ENCODE measurements at regions not wholly inside any gene's neighbourhood (a gene's known extent, or its start where the extent isn't known, plus 50 kb on each side); places are given as distances from the start of the nearest gene placed in this dataset.

DNA sequence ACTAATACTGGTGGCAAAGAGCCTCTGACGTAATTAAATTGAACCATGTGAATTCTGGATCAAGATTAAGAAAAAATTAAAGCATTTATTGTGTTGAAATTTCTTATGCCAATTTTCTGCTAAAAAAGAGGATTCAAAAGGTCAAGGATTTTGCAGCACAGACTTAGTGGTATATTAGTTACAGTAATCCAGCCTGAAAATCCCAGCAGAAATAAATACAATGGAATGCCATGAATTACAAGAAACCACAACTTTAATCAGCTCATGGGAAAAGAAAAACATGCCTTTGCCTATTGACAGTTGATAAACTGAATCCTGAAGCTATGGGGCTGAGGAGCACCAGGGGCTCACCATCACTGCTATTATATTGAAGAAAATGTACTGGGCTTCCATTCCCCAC lies 114.8 kb upstream of the SATB2 start:
- H3K4me3 ChIP-seq (ENCODE audit: low read length in 2 of 2), result no peak overlapping the region
- ATAC-seq (ENCODE audit: low FRiP score) (no peak), DNase-seq (no peak)
- H3K9me3 ChIP-seq (ENCODE audit: control insufficient read depth, low read length), result no peaks in the 10 kb centered on the region
- no peaks in the 10 kb centered on the region for H3K27me3 ChIP-seq (ENCODE audit: control insufficient read depth in 1 of 2, insufficient read depth in 2 of 2, low read length in 1 of 2)
- no peak overlapping the region for H3K27ac ChIP-seq (ENCODE audit: low read depth in 1 of 2, low read length in 2 of 2)
- no peaks in the 10 kb centered on the region for H3K4me1 ChIP-seq (ENCODE audit: control insufficient read depth in 1 of 2, insufficient read depth in 2 of 2, low read length in 2 of 2)
- intact Hi-C loops (cut with DNase I), result no loop called here
- WGBS, 2 donors, result 74 to 80% methylated on average over 1 of the region's 1 CpG
- no peaks in the 10 kb centered on the region for H3K36me3 ChIP-seq (ENCODE audit: control insufficient read depth in 1 of 2, insufficient read depth in 2 of 2, low read length in 1 of 2)

DNA sequence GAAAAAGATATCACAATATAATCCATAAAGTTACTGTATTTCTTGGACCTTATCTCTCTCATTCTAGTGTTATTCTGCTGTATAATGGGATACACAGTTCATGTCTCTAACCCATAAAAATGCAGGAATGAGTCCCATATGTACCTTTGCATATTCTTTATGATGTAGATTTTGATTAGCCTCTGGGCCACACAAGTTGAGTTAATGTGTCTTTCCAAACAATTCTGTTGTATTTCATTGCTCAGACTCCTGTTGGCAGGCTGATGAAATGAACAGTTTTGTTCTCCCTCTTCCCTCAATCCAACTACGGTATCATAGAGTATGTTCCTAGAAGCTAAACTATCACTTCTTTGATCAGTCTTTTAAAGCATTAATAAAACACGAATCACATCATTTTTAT lies 113.2 kb upstream of the SATB2 start:
- no peaks in the 10 kb centered on the region for H3K36me3 ChIP-seq (ENCODE audit: control insufficient read depth in 1 of 2, insufficient read depth in 2 of 2, low read length in 1 of 2)
- H3K4me3 ChIP-seq (ENCODE audit: low read length in 2 of 2), result no peak overlapping the region
- no peak for DNase-seq
- no peak for ATAC-seq (ENCODE audit: low FRiP score)
- H3K27ac ChIP-seq (ENCODE audit: low read depth in 1 of 2, low read length in 2 of 2), result no peak overlapping the region
- H3K4me1 ChIP-seq (ENCODE audit: control insufficient read depth in 1 of 2, insufficient read depth in 2 of 2, low read length in 2 of 2), result no peaks in the 10 kb centered on the region
- no peaks in the 10 kb centered on the region for H3K27me3 ChIP-seq (ENCODE audit: control insufficient read depth in 1 of 2, insufficient read depth in 2 of 2, low read length in 1 of 2)
- intact Hi-C loops (cut with DNase I), result no loop called here
- WGBS, 2 donors, result 69 to 75% methylated on average over 2 of the region's 2 CpGs
- H3K9me3 ChIP-seq (ENCODE audit: control insufficient read depth, low read length), result no peaks in the 10 kb centered on the region

DNA sequence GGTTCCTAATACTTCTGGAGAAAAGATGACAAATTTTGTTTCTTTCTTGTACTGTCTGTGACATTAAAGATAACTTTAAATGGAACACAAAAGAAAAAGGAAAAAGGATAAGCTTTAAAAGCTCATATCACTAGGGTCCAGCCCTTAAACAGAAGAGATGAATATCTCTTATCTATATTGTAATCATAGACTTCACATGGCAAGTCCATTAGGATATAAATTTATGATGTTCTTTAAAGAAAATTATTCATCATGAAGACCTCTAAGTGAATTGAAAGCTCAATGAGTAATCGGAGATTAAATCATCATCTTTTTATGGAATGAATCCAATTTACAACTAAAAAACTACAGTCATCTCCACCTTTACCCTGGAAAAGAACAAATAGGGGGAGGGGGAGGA lies 111.6 kb upstream of the SATB2 start:
- Histone ChIP-seq H3K9me3 (ENCODE audit: control insufficient read depth, low read length) (no peaks in the 10 kb centered on the region), H3K27me3 (ENCODE audit: control insufficient read depth in 1 of 2, insufficient read depth in 2 of 2, low read length in 1 of 2) (no peaks in the 10 kb centered on the region), H3K36me3 (ENCODE audit: control insufficient read depth in 1 of 2, insufficient read depth in 2 of 2, low read length in 1 of 2) (no peaks in the 10 kb centered on the region), H3K4me3 (ENCODE audit: low read length in 2 of 2) (no peak overlapping the region), H3K27ac (ENCODE audit: low read depth in 1 of 2, low read length in 2 of 2) (no peak overlapping the region), H3K4me1 (ENCODE audit: control insufficient read depth in 1 of 2, insufficient read depth in 2 of 2, low read length in 2 of 2) (no peaks in the 10 kb centered on the region)
- no peak for ATAC-seq (ENCODE audit: low FRiP score)
- DNase-seq, result no peak
- intact Hi-C loops (cut with DNase I), result no loop called here
- WGBS, 2 donors, result 66 to 81% methylated on average over 1 of the region's 1 CpG

GRCh38 chr2:199558156-199558555 lies 100.4 kb upstream of the SATB2 start:
- Histone ChIP-seq H3K27me3 (ENCODE audit: control insufficient read depth in 1 of 2, insufficient read depth in 2 of 2, low read length in 1 of 2) (no peaks in the 10 kb centered on the region), H3K4me1 (ENCODE audit: control insufficient read depth in 1 of 2, insufficient read depth in 2 of 2, low read length in 2 of 2) (no peaks in the 10 kb centered on the region), H3K4me3 (ENCODE audit: low read length in 2 of 2) (no peak overlapping the region), H3K9me3 (ENCODE audit: control insufficient read depth, low read length) (no peaks in the 10 kb centered on the region), H3K27ac (ENCODE audit: low read depth in 1 of 2, low read length in 2 of 2) (no peak overlapping the region), H3K36me3 (ENCODE audit: control insufficient read depth in 1 of 2, insufficient read depth in 2 of 2, low read length in 1 of 2) (no peaks in the 10 kb centered on the region)
- ATAC-seq (ENCODE audit: low FRiP score) (no peak), DNase-seq (no peak)
- 90 to 91% methylated on average over 14 of the region's 14 CpGs for WGBS, 2 donors
- intact Hi-C loops (cut with DNase I), result no loop called here

GRCh38 chr2:199556527-199557285 lies 99.0 kb upstream of the SATB2 start:
- 78 to 83% methylated on average over 12 of the region's 12 CpGs for WGBS, 2 donors
- no peak for ATAC-seq (ENCODE audit: low FRiP score)
- DNase-seq, result no peak
- no peak overlapping the region for H3K4me3 ChIP-seq (ENCODE audit: low read length in 2 of 2)
- H3K9me3 ChIP-seq (ENCODE audit: control insufficient read depth, low read length), result no peaks in the 10 kb centered on the region
- intact Hi-C loops (cut with DNase I), result no loop called here
- no peaks in the 10 kb centered on the region for H3K4me1 ChIP-seq (ENCODE audit: control insufficient read depth in 1 of 2, insufficient read depth in 2 of 2, low read length in 2 of 2)
- H3K27ac ChIP-seq (ENCODE audit: low read depth in 1 of 2, low read length in 2 of 2), result no peak overlapping the region
- no peaks in the 10 kb centered on the region for H3K36me3 ChIP-seq (ENCODE audit: control insufficient read depth in 1 of 2, insufficient read depth in 2 of 2, low read length in 1 of 2)
- no peaks in the 10 kb centered on the region for H3K27me3 ChIP-seq (ENCODE audit: control insufficient read depth in 1 of 2, insufficient read depth in 2 of 2, low read length in 1 of 2)

GRCh38 chr2:199554026-199554425 lies 96.3 kb upstream of the SATB2 start:
- 76% methylated on average over 2 of the region's 2 CpGs for WGBS, 2 donors
- Histone ChIP-seq H3K27ac (ENCODE audit: low read depth in 1 of 2, low read length in 2 of 2) (no peak overlapping the region), H3K4me1 (ENCODE audit: control insufficient read depth in 1 of 2, insufficient read depth in 2 of 2, low read length in 2 of 2) (no peaks in the 10 kb centered on the region), H3K27me3 (ENCODE audit: control insufficient read depth in 1 of 2, insufficient read depth in 2 of 2, low read length in 1 of 2) (no peaks in the 10 kb centered on the region), H3K9me3 (ENCODE audit: control insufficient read depth, low read length) (no peaks in the 10 kb centered on the region), H3K36me3 (ENCODE audit: control insufficient read depth in 1 of 2, insufficient read depth in 2 of 2, low read length in 1 of 2) (no peaks in the 10 kb centered on the region), H3K4me3 (ENCODE audit: low read length in 2 of 2) (no peak overlapping the region)
- no peak for DNase-seq
- intact Hi-C loops (cut with DNase I), result no loop called here
- no peak for ATAC-seq (ENCODE audit: low FRiP score)

DNA sequence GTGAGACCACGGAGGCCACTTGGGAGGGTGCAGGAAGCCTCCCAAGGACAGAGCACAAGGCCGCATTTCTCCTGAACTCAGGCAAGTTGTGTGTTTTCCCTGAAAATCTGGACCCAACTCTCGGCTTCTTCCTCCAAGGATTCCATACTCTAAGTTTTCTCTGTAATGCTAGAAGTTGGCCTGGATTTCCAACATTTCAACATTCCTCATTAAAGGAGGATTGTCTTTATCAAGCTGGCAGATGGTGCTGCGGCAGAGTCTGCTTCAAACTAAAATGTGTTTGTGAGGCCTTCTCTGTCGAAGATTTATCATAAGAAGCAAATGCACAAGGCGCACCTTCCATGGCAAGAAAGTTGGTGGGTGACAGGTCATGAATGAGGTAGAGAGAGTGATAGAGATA lies 94.4 kb upstream of the SATB2 start:
- Histone ChIP-seq H3K4me1 (ENCODE audit: control insufficient read depth in 1 of 2, insufficient read depth in 2 of 2, low read length in 2 of 2) (no peaks in the 10 kb centered on the region), H3K27ac (ENCODE audit: low read depth in 1 of 2, low read length in 2 of 2) (no peak overlapping the region), H3K36me3 (ENCODE audit: control insufficient read depth in 1 of 2, insufficient read depth in 2 of 2, low read length in 1 of 2) (no peaks in the 10 kb centered on the region), H3K27me3 (ENCODE audit: control insufficient read depth in 1 of 2, insufficient read depth in 2 of 2, low read length in 1 of 2) (no peaks in the 10 kb centered on the region), H3K9me3 (ENCODE audit: control insufficient read depth, low read length) (no peaks in the 10 kb centered on the region), H3K4me3 (ENCODE audit: low read length in 2 of 2) (no peak overlapping the region)
- ATAC-seq (ENCODE audit: low FRiP score) (no peak), DNase-seq (no peak)
- 82 to 85% methylated on average over 6 of the region's 6 CpGs for WGBS, 2 donors
- intact Hi-C loops (cut with DNase I), result no loop called here

GRCh38 chr2:199543606-199544172 lies 86.0 kb upstream of the SATB2 start:
- Histone ChIP-seq H3K36me3 (ENCODE audit: control insufficient read depth in 1 of 2, insufficient read depth in 2 of 2, low read length in 1 of 2) (no peaks in the 10 kb centered on the region), H3K27me3 (ENCODE audit: control insufficient read depth in 1 of 2, insufficient read depth in 2 of 2, low read length in 1 of 2) (no peaks in the 10 kb centered on the region), H3K27ac (ENCODE audit: low read depth in 1 of 2, low read length in 2 of 2) (no peak overlapping the region), H3K9me3 (ENCODE audit: control insufficient read depth, low read length) (no peaks in the 10 kb centered on the region), H3K4me1 (ENCODE audit: control insufficient read depth in 1 of 2, insufficient read depth in 2 of 2, low read length in 2 of 2) (no peaks in the 10 kb centered on the region), H3K4me3 (ENCODE audit: low read length in 2 of 2) (no peak overlapping the region)
- no peak for DNase-seq
- WGBS, 2 donors, result 74 to 79% methylated on average over 4 of the region's 4 CpGs
- intact Hi-C loops (cut with DNase I), result no loop called here
- ATAC-seq (ENCODE audit: low FRiP score), result no peak

GRCh38 chr2:199535445-199536177 lies 77.9 kb upstream of the SATB2 start:
- DNase-seq (no peak), ATAC-seq (ENCODE audit: low FRiP score) (no peak)
- H3K4me1 ChIP-seq (ENCODE audit: control insufficient read depth in 1 of 2, insufficient read depth in 2 of 2, low read length in 2 of 2), result no peaks in the 10 kb centered on the region
- no peaks in the 10 kb centered on the region for H3K36me3 ChIP-seq (ENCODE audit: control insufficient read depth in 1 of 2, insufficient read depth in 2 of 2, low read length in 1 of 2)
- H3K27ac ChIP-seq (ENCODE audit: low read depth in 1 of 2, low read length in 2 of 2), result no peak overlapping the region
- H3K4me3 ChIP-seq (ENCODE audit: low read length in 2 of 2), result no peak overlapping the region
- WGBS, 2 donors, result 87 to 89% methylated on average over 7 of the region's 7 CpGs
- no peaks in the 10 kb centered on the region for H3K9me3 ChIP-seq (ENCODE audit: control insufficient read depth, low read length)
- intact Hi-C loops (cut with DNase I), result no loop called here
- H3K27me3 ChIP-seq (ENCODE audit: control insufficient read depth in 1 of 2, insufficient read depth in 2 of 2, low read length in 1 of 2), result no peaks in the 10 kb centered on the region

Measured in aorta (tissue), 5 donors.